ENCODE measurements at regions not wholly inside any gene's neighbourhood (a gene's known extent, or its start where the extent isn't known, plus 50 kb on each side); places are given as distances from the start of the nearest gene placed in this dataset.

- H3K4me3 ChIP-seq: no peak overlapping the region
- H3K4me1 ChIP-seq: no peaks in the 10 kb centered on the region
- no peak for TF ChIP-seq CTCF (IDR thresholded peaks at IDR 0.05; ENCODE audit: borderline replicate concordance)
- peaks cover 29% of the 10 kb centered on the region for H3K9me3 ChIP-seq (replicated peaks)
- H3K36me3 ChIP-seq: no peaks in the 10 kb centered on the region
- intact Hi-C loops (cut with micrococcal nuclease): no loop called here
- H3K27me3 ChIP-seq (ENCODE audit: low read depth): no peaks in the 10 kb centered on the region
- no peak overlapping the region for H3K27ac ChIP-seq (replicated peaks)
- DNase-seq: no peak
Measured at GRCh38 chr2:139990646-139991335, 1210.6 kb upstream of the NXPH2 start.

- H3K9me3 ChIP-seq (replicated peaks): peaks cover 29% of the 10 kb centered on the region
- TF ChIP-seq CTCF (IDR thresholded peaks at IDR 0.05; ENCODE audit: borderline replicate concordance): no peak
- H3K4me3 ChIP-seq: no peak overlapping the region
- no peaks in the 10 kb centered on the region for H3K27me3 ChIP-seq (ENCODE audit: low read depth)
- no peak for DNase-seq
- intact Hi-C loops (cut with micrococcal nuclease): no loop called here
- no peaks in the 10 kb centered on the region for H3K4me1 ChIP-seq
- H3K36me3 ChIP-seq: no peaks in the 10 kb centered on the region
- H3K27ac ChIP-seq (replicated peaks): no peak overlapping the region
Measured at GRCh38 chr2:139969323-139969722, 1189.1 kb upstream of the NXPH2 start.

GRCh38 chr2:139968588-139968987 lies 1188.4 kb upstream of the NXPH2 start:
- H3K9me3 ChIP-seq (replicated peaks): peaks cover 21% of the 10 kb centered on the region
- H3K4me1 ChIP-seq: no peaks in the 10 kb centered on the region
- no peak for TF ChIP-seq CTCF (IDR thresholded peaks at IDR 0.05; ENCODE audit: borderline replicate concordance)
- no peak for DNase-seq
- no peak overlapping the region for H3K27ac ChIP-seq (replicated peaks)
- no peaks in the 10 kb centered on the region for H3K27me3 ChIP-seq (ENCODE audit: low read depth)
- no peaks in the 10 kb centered on the region for H3K36me3 ChIP-seq
- H3K4me3 ChIP-seq: no peak overlapping the region
- intact Hi-C loops (cut with micrococcal nuclease): no loop called here

GRCh38 chr2:139967665-139968064 lies 1187.5 kb upstream of the NXPH2 start:
- DNase-seq: no peak
- Histone ChIP-seq H3K27ac (replicated peaks) (no peak overlapping the region), H3K4me1 (no peaks in the 10 kb centered on the region), H3K4me3 (no peak overlapping the region), H3K27me3 (ENCODE audit: low read depth) (no peaks in the 10 kb centered on the region), H3K36me3 (no peaks in the 10 kb centered on the region), H3K9me3 (replicated peaks) (peaks cover 12% of the 10 kb centered on the region)
- TF ChIP-seq CTCF (IDR thresholded peaks at IDR 0.05; ENCODE audit: borderline replicate concordance): no peak
- intact Hi-C loops (cut with micrococcal nuclease): no loop called here

- Histone ChIP-seq H3K9me3 (replicated peaks) (no peaks in the 10 kb centered on the region), H3K27me3 (ENCODE audit: low read depth) (no peaks in the 10 kb centered on the region), H3K4me3 (no peak overlapping the region), H3K27ac (replicated peaks) (no peak overlapping the region), H3K36me3 (no peaks in the 10 kb centered on the region), H3K4me1 (no peaks in the 10 kb centered on the region)
- no peak for DNase-seq
- TF ChIP-seq CTCF (IDR thresholded peaks at IDR 0.05; ENCODE audit: borderline replicate concordance): no peak
- intact Hi-C loops (cut with micrococcal nuclease): no loop called here
Measured at GRCh38 chr2:139964721-139965440, 1184.7 kb upstream of the NXPH2 start.
